A673 (cell line): ENCODE measurements at regions not wholly inside any gene's neighbourhood (a gene's known extent, or its start where the extent isn't known, plus 50 kb on each side); places are given as distances from the start of the nearest gene placed in this dataset.
"Not testable (repeated sequence)": the region's sequence is repeated elsewhere in the genome, so short reads cannot be mapped to it uniquely, and the experiment has no call there.

Experiments
- BruUV-seq: library from RNA; stranded (reverse); fragments of 400-500 nt; replicated peaks from 2 replicates; lab custom pipeline; 2021; lab: Mats Ljungman, UMichigan
- CTCF ChIA-PET: fragments of 300-600 bp; sonication (Branson Sonifier 250); formaldehyde crosslinking; loops from one replicate; lab custom pipeline; 2022; ENCODE audit warnings: antibody characterized with exemption; lab: Charles Lee
- POLR2A ChIA-PET: fragments of 300-600 bp; sonication (Branson Sonifier 250); formaldehyde crosslinking; loops from one replicate; lab custom pipeline; 2022; ENCODE audit warnings: antibody characterized with exemption; ENCODE audit not compliant: low non-redundant PET; lab: Charles Lee
- DNase-seq: peaks from one replicate; pipeline ENCODE4 v3.0.0-alpha.2; 2015; ENCODE audit warnings: low spot score
- H3K27ac ChIP-seq: fragments of 200-600 bp; sonication (generic); 2 replicates; pipeline ENCODE4 v1.5.1; 2016; ENCODE audit warnings: mixed run types, low read depth, mild to moderate bottlenecking, mixed read lengths, antibody characterized with exemption, low read length; ENCODE audit not compliant: poor library complexity, severe bottlenecking
- H3K27me3 ChIP-seq: fragments of 200-600 bp; sonication (generic); replicated peaks from 2 replicates; pipeline ENCODE4 v1.6.1; 2017; ENCODE audit warnings: mixed run types, low read depth, mild to moderate bottlenecking, mixed read lengths, antibody characterized with exemption, low read length; ENCODE audit not compliant: insufficient read depth, poor library complexity
- H3K36me3 ChIP-seq: fragments of 200-600 bp; sonication (generic); 2 replicates; pipeline ENCODE4 v1.6.1; 2016; ENCODE audit warnings: mixed run types, mild to moderate bottlenecking, mixed read lengths, antibody characterized with exemption, low read length; ENCODE audit not compliant: insufficient read depth, poor library complexity, severe bottlenecking
- H3K4me1 ChIP-seq: fragments of 200-600 bp; sonication (generic); 2 replicates; pipeline ENCODE4 v1.6.1; 2017; ENCODE audit warnings: mixed run types, mild to moderate bottlenecking, mixed read lengths, antibody characterized with exemption, low read length; ENCODE audit not compliant: insufficient read depth, poor library complexity, severe bottlenecking
- H3K4me3 ChIP-seq: fragments of 200-600 bp; sonication (generic); 2 replicates; pipeline ENCODE4 v1.5.1; 2016; ENCODE audit warnings: low read depth, mixed run types, mild to moderate bottlenecking, mixed read lengths, low read length; ENCODE audit not compliant: poor library complexity, severe bottlenecking
- H3K9me3 ChIP-seq: fragments of 200-600 bp; sonication (generic); 2 replicates; pipeline ENCODE4 v1.6.1; 2016; ENCODE audit warnings: mixed run types, low read depth, mild to moderate bottlenecking, mixed read lengths, antibody characterized with exemption, low read length; ENCODE audit not compliant: poor library complexity, severe bottlenecking
- CTCF ChIP-seq: fragments of 300-800, 200-600 bp; sonication (generic); conservative IDR thresholded peaks from 2 replicates; pipeline ENCODE4 v1.5.1; 2017; ENCODE audit warnings: low read depth, mild to moderate bottlenecking, antibody characterized with exemption, low read length, moderate library complexity, mixed read lengths
- EZH2 ChIP-seq: fragments of 200-600 bp; sonication (generic); IDR thresholded peaks from 2 replicates; pipeline ENCODE4 v1.6.1; 2017; ENCODE audit warnings: borderline replicate concordance, low read depth, mild to moderate bottlenecking, mixed read lengths, antibody characterized with exemption, low read length; ENCODE audit not compliant: poor library complexity, severe bottlenecking
- intact Hi-C: fragments of 100-400 bp; cut with micrococcal nuclease; formaldehyde crosslinking; loops from one replicate; pipeline ENCODE4 v1.10.0; 2022; ENCODE audit not compliant: unreplicated experiment

DNA sequence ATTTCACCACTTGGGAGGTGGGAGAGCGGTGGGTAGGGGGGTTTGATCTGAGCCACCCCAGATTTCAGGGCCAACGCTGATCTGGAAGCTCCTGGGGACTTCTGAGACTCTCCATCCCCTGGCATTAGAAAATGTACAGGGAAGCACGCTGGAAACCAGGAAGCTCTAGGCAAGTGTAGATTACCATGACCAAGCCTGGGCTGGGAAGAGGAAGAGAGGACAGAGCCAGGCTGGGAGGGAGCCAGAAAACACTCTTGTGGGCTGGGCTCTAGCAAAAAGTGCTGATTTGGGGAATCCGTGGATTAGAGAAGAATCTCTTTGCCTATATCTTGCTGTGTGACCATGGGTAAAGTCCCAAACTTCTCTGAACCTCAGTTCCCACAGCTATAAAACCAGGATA lies 236.7 kb downstream of the BCL11B start:
- Histone ChIP-seq H3K9me3 (no peaks in the 10 kb centered on the region), H3K4me1 (no peaks in the 10 kb centered on the region), H3K36me3 (no peaks in the 10 kb centered on the region), H3K27me3 (no peaks in the 10 kb centered on the region), H3K27ac (no peak overlapping the region), H3K4me3 (no peak overlapping the region)
- no peak for TF ChIP-seq EZH2
- no peak for TF ChIP-seq CTCF
- no TSS peak for BruUV-seq
- peak; percentile 26 for DNase-seq
- POLR2A ChIA-PET, result interaction anchor here (0.8 kb wide), 1 partner anchor 12 kb away, joined by 3 read pairs; no protein-coding TSS in a partner anchor
- intact Hi-C loops, result no loop called here
- CTCF ChIA-PET, result no interaction called here

DNA sequence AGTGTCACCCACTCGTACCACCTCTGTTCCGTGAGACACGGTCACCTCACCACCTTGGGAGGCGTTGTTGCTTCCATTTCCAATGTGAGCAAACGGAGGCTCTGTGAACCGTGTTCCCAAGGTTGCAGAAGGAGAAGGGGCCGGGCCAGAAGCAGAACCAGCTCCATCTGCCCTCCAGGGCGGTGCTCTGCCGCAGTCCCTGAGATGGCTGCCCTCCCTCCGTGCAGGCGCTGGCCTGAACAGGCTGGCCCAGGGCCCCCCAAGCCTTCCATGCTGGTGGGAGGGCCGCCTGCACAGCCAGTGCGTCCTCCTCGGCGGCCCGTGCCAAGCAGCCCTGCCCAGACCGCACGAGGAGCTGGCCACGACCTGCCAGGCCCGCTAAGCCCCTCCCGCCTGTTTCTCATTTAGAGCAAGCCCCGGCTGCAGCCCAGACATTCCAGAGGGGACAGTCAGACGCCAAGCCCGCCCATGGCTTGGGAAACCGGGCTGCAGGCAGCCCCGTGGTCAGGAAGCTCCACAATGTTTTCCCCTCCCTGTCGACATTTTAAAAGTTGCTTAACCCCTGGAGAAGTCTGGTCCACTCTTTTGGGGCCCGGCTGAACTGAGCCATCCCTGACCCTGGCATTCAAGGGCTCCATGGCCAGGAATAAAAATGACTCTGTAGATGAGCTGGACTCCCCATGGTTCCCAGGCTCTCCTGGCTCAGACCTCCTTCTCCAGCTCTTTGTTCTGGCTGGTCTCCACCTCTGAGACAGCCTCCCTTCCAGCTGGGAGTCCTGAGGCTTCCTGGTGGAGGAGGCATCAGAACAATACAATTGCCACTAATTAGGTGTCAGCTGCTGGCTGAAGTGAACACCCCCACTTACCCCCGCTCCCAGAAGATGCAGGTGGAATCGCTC lies 236.0 kb downstream of the BCL11B start:
- intact Hi-C loops, result no loop called here
- TF ChIP-seq CTCF, result no peak
- TF ChIP-seq EZH2, result no peak
- no peak for DNase-seq
- Histone ChIP-seq H3K36me3 (no peaks in the 10 kb centered on the region), H3K4me1 (no peaks in the 10 kb centered on the region), H3K27me3 (no peaks in the 10 kb centered on the region), H3K27ac (no peak overlapping the region), H3K9me3 (no peaks in the 10 kb centered on the region), H3K4me3 (no peak overlapping the region)
- no TSS peak for BruUV-seq
- ChIA-PET CTCF (interaction anchor here (0.5 kb wide), 1 partner anchor 155 kb away, joined by 6 read pairs; no protein-coding TSS in a partner anchor), POLR2A (no interaction called here)

DNA sequence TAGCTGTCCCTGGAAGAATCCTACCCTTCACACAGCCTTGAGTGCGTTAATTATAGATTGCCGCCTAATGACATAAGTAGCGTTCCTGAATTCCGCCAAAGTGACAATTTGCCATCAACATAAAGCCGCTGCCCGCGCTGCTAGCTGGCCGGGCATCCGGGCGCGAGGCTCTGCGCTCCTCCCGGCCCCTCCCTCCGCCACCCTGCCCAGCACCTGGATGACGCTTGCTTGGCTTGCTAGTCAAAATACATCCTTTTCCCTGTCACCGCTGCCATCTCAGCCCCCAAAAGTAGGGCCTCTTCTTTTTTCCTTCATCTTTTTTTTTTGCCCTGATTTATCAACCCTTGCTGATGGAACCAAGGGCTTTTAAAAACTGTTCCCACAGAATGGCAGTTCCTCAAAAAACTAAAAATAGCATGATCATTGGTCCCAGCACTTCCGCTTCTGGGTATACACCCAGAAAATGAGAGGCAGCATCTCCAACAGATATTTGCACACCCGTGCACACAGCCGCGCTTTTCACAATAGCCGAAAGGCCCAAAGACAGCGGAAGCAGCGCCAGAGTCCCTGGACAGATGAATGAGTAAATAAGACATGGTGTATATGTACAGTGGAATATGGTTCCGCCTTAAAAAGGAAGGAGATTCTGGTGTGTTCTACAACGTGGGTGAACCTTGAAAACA lies 235.2 kb downstream of the BCL11B start:
- no peaks in the 10 kb centered on the region for H3K36me3 ChIP-seq
- H3K4me1 ChIP-seq, result no peaks in the 10 kb centered on the region
- no peaks in the 10 kb centered on the region for H3K27me3 ChIP-seq
- no peak overlapping the region for H3K27ac ChIP-seq
- ChIA-PET CTCF (interaction anchor here (0.5 kb wide), 1 partner anchor 154 kb away, joined by 6 read pairs; no protein-coding TSS in a partner anchor), POLR2A (no interaction called here)
- intact Hi-C loops, result no loop called here
- TF ChIP-seq CTCF (no peak), EZH2 (no peak)
- no TSS peak for BruUV-seq
- no peak overlapping the region for H3K4me3 ChIP-seq
- H3K9me3 ChIP-seq, result no peaks in the 10 kb centered on the region
- no peak for DNase-seq

GRCh38 chr14:99037326-99037725 lies 234.7 kb downstream of the BCL11B start:
- DNase-seq, H3K36me3 ChIP-seq, H3K27me3 ChIP-seq, H3K4me1 ChIP-seq, CTCF ChIA-PET, BruUV-seq, H3K4me3 ChIP-seq, H3K27ac ChIP-seq, intact Hi-C loops, POLR2A ChIA-PET, H3K9me3 ChIP-seq: not testable (repeated sequence)
